HepG2 (cell line): ENCODE measurements at regions not wholly inside any gene's neighbourhood (a gene's known extent, or its start where the extent isn't known, plus 50 kb on each side); places are given as distances from the start of the nearest gene placed in this dataset.

Experiments
- ATAC-seq: fragments of 200-7000 bp; cut with Tn5 transposase; 3 replicates; pipeline ENCODE4 v1.9.1; 2020; ENCODE audit warnings: mild to moderate bottlenecking, moderate library complexity
- BruUV-seq: library from RNA; stranded (reverse); fragments of 400-500 nt; replicated peaks from 2 replicates; lab custom pipeline; 2021; lab: Mats Ljungman, UMichigan
- CTCF ChIA-PET: fragments of 300-600 bp; formaldehyde crosslinking; extraction: SDS; loops from one replicate; lab custom pipeline; 2021; ENCODE audit warnings: low total read pairs, inconsistent platforms, low intra/inter-chr PET ratio; lab: Yijun Ruan, JAX
- POLR2A ChIA-PET: fragments of 350-600 bp; sonication (Branson Sonifier 250); formaldehyde crosslinking; loops from one replicate; lab custom pipeline; 2020; ENCODE audit warnings: antibody characterized with exemption, inconsistent platforms; lab: Yijun Ruan, JAX
- DNase-seq: peaks from one replicate; pipeline ENCODE4 v3.0.0-alpha.2; 2015; ENCODE audit warnings: low spot score
- FAIRE-seq: peaks from 3 replicates; lab custom pipeline; 2011; peaks lifted over from hg19 to GRCh38; lab: Jason Lieb, UNC
- H2AFZ ChIP-seq: one replicate; pipeline ENCODE4 v1.6.1; 2011; ENCODE audit warnings: low read length, inconsistent platforms
- H3K27ac ChIP-seq: fragments of 300-600 bp; 3 replicates; pipeline ENCODE4 v1.8.0; 2011; ENCODE audit warnings: mixed run types, mild to moderate bottlenecking, mixed read lengths, low read length, inconsistent platforms; ENCODE audit not compliant: insufficient read depth; ENCODE audit errors: extremely low read length
- H3K27me3 ChIP-seq, 2 experiments: fragments of 200-600 bp in 1 of 2; 2 replicates in 1 of 2; 3 replicates in 1 of 2; pipeline versions ENCODE4 v1.6.0 to v1.8.0; 2011; ENCODE audit warnings: low read length in 2 of 2, mild to moderate bottlenecking in 2 of 2, moderate library complexity in 2 of 2, inconsistent platforms in 1 of 2; ENCODE audit not compliant: insufficient read depth in 2 of 2, control insufficient read depth in 1 of 2
- H3K36me3 ChIP-seq, 2 experiments: fragments of 200-600 bp in 1 of 2; replicated peaks in 1 of 2; 2 replicates in 1 of 2; 3 replicates in 1 of 2; pipeline versions ENCODE4 v1.5.1 to v1.8.0; 2011; ENCODE audit warnings: low read length in 2 of 2, inconsistent platforms in 1 of 2; ENCODE audit not compliant: insufficient read depth in 2 of 2, control insufficient read depth in 1 of 2
- H3K4me1 ChIP-seq: 2 replicates; pipeline ENCODE4 v1.5.1; 2012; ENCODE audit warnings: low read length, inconsistent platforms; ENCODE audit not compliant: insufficient read depth
- H3K4me2 ChIP-seq: 2 replicates; pipeline ENCODE4 v1.6.0; 2011; ENCODE audit warnings: low read depth, low read length, inconsistent platforms
- H3K4me3 ChIP-seq, 3 experiments: fragments of 200-600 bp in 1 of 3; sonication (generic), shearing (Covaris generic) in 1 of 3; replicated peaks in 1 of 3; 2 replicates each; pipeline ENCODE4 v1.5.1; 2011 to 2016; ENCODE audit warnings: low read length in 3 of 3, inconsistent platforms in 2 of 3, low read depth in 2 of 3, mild to moderate bottlenecking in 2 of 3, control low read depth in 1 of 3, mixed read lengths in 1 of 3; ENCODE audit not compliant: insufficient read depth in 1 of 3
- H3K79me2 ChIP-seq: one replicate; pipeline ENCODE4 v1.6.1; 2011; ENCODE audit warnings: low read length, inconsistent platforms; ENCODE audit not compliant: insufficient read depth
- H3K9ac ChIP-seq: 2 replicates; pipeline ENCODE4 v1.6.0; 2011; ENCODE audit warnings: mild to moderate bottlenecking, low read depth, low read length, inconsistent platforms; ENCODE audit not compliant: insufficient read depth
- H3K9me3 ChIP-seq: 2 replicates; pipeline ENCODE4 v1.5.1; 2012; ENCODE audit warnings: mild to moderate bottlenecking, low read length
- H4K20me1 ChIP-seq: 2 replicates; pipeline ENCODE4 v1.6.0; 2011; ENCODE audit warnings: inconsistent platforms, mild to moderate bottlenecking, low read length, moderate library complexity; ENCODE audit not compliant: insufficient read depth
- EED ChIP-seq: sonication (generic); formaldehyde crosslinking; IDR thresholded peaks from 2 replicates; pipeline ENCODE4 v1.5.0; 2020; ENCODE audit warnings: mild to moderate bottlenecking, missing genetic modification reagents
- FOXA3 ChIP-seq: IDR thresholded peaks from 2 replicates; pipeline ENCODE4 v1.6.1; 2016; ENCODE audit warnings: missing genetic modification reagents, missing compliant biosample characterization
- GRHL1 ChIP-seq: sonication (generic); formaldehyde crosslinking; conservative IDR thresholded peaks from 2 replicates; pipeline ENCODE4 v1.8.0; 2022; ENCODE audit warnings: missing genetic modification reagents
- HNF4G ChIP-seq, 2 experiments: sonication (generic) in 1 of 2; formaldehyde crosslinking in 1 of 2; IDR thresholded peaks; 2 replicates each; pipeline versions ENCODE4 v1.4.0 to v1.6.1; 2011 to 2020; ENCODE audit warnings: borderline replicate concordance in 2 of 2, low read depth in 2 of 2, mild to moderate bottlenecking in 2 of 2, low read length in 1 of 2, missing genetic modification reagents in 1 of 2, moderate library complexity in 1 of 2
- IRF2 ChIP-seq: IDR thresholded peaks from 2 replicates; pipeline ENCODE4 v1.6.1; 2018; ENCODE audit warnings: missing genetic modification reagents, missing compliant biosample characterization
- NFE2L2 ChIP-seq: fragments of 150-350 bp; IDR thresholded peaks from 2 replicates; pipeline ENCODE4 v1.6.1; 2014; ENCODE audit warnings: low read length
- NR2F2 ChIP-seq: IDR thresholded peaks from 2 replicates; pipeline ENCODE4 v1.6.1; 2012; ENCODE audit warnings: low read depth, inconsistent platforms, borderline replicate concordance
- SP5 ChIP-seq: IDR thresholded peaks from 2 replicates; pipeline ENCODE4 v1.6.1; 2016; ENCODE audit warnings: low read depth, borderline replicate concordance
- ZNF501 ChIP-seq: sonication (generic); formaldehyde crosslinking; IDR thresholded peaks from 2 replicates; pipeline ENCODE4 v1.5.1; 2020; ENCODE audit warnings: mild to moderate bottlenecking, moderate library complexity, missing genetic modification reagents
- ZNF772 ChIP-seq: sonication (generic); formaldehyde crosslinking; IDR thresholded peaks from 2 replicates; pipeline ENCODE4 v1.5.0; 2020; ENCODE audit warnings: mild to moderate bottlenecking, missing genetic modification reagents
- ZSCAN12 ChIP-seq: sonication (generic); formaldehyde crosslinking; IDR thresholded peaks from 2 replicates; pipeline ENCODE4 v1.9.0; 2021; ENCODE audit warnings: mild to moderate bottlenecking, missing genetic modification reagents
- WGBS: methylation state at CpG from one replicate; pipeline ENCODE4 v1.1.6; 2017; ENCODE audit warnings: low lambda C conversion rate; 5-methylcytosine and 5-hydroxymethylcytosine counted together
- in situ Hi-C: cut with HindIII; loops from 2 replicates; pipeline ENCODE4 v1.10.0; 2017; ENCODE audit warnings: low pct_unique_long_range_greater_than_20kb; ENCODE audit not compliant: extremely low pct_ligation_motif_present
- intact Hi-C: fragments of 100-400 bp; cut with micrococcal nuclease; formaldehyde crosslinking; loops from one replicate; pipeline ENCODE4 v1.10.0; 2022; ENCODE audit not compliant: unreplicated experiment
- TF ChIP-seq, protein P1 (sequence below): IDR thresholded peaks from 2 replicates; pipeline ENCODE4 v1.4.0; 2020; ENCODE audit warnings: mild to moderate bottlenecking, missing genetic modification reagents

- no peak overlapping the region for H3K27ac ChIP-seq
Observed at GRCh38 chr2:16115291-16115690, 174.9 kb downstream of the MYCN start.

GRCh38 chr2:16114836-16115235 is 174.5 kb downstream of the MYCN start:
- intact Hi-C loops (no loop called here), in situ Hi-C loops (no loop called here)
- 3% methylated on average over 8 of the region's 8 CpGs for WGBS
- H3K27me3 ChIP-seq: peaks cover 0 to 4% of the 10 kb centered on the region in 2 experiments; a peak in 1 of 5 replicates
- POLR2A ChIA-PET: interaction anchor here (1.0 to 1.4 kb wide), 4 partner anchors 9 to 46 kb away, joined by 3 to 8 read pairs (median 5); no protein-coding TSS in a partner anchor
- H3K9me3 ChIP-seq: no peaks in the 10 kb centered on the region
- no peak overlapping the region for H3K27ac ChIP-seq
- peak; percentile 77 for FAIRE-seq
- no peak overlapping the region for H3K9ac ChIP-seq
- peak overlapping the region; percentile 61 for H3K4me2 ChIP-seq
- H3K4me3 ChIP-seq: peak overlapping the region in 2 of 3 experiments; percentile 4 to 9; a peak in 1 of 6 replicates
- ATAC-seq: peak; percentile 86
- H2AFZ ChIP-seq: no peak overlapping the region
- CTCF ChIA-PET: no interaction called here
- no peaks in the 10 kb centered on the region for H4K20me1 ChIP-seq
- no peaks in the 10 kb centered on the region for H3K79me2 ChIP-seq
- BruUV-seq: no TSS peak
- H3K4me1 ChIP-seq: peaks cover 24% of the 10 kb centered on the region
- DNase-seq: peak; percentile 27
- no peaks in the 10 kb centered on the region for H3K36me3 ChIP-seq
- 0 out of 2 replicates have a peak, but pooled peaks have one; percentile 4 for TF ChIP-seq ZNF772 (CRISPR knock-in tag)
- peak; percentile 79; the same call in 1 of the 2 replicates for TF ChIP-seq HNF4G (IDR thresholded peaks at IDR 0.05; ENCODE audit: borderline replicate concordance, low read depth, low read length)
- TF ChIP-seq HNF4G (CRISPR knock-in tag; IDR thresholded peaks at IDR 0.05; ENCODE audit: borderline replicate concordance, low read depth): no peak
- TF ChIP-seq SP5: peak; percentile 78
- peak; percentile 32; the same call in 1 of the 2 replicates for TF ChIP-seq NR2F2
- no peak for TF ChIP-seq ZSCAN12 (CRISPR knock-in tag)
- TF ChIP-seq, protein P1, sequence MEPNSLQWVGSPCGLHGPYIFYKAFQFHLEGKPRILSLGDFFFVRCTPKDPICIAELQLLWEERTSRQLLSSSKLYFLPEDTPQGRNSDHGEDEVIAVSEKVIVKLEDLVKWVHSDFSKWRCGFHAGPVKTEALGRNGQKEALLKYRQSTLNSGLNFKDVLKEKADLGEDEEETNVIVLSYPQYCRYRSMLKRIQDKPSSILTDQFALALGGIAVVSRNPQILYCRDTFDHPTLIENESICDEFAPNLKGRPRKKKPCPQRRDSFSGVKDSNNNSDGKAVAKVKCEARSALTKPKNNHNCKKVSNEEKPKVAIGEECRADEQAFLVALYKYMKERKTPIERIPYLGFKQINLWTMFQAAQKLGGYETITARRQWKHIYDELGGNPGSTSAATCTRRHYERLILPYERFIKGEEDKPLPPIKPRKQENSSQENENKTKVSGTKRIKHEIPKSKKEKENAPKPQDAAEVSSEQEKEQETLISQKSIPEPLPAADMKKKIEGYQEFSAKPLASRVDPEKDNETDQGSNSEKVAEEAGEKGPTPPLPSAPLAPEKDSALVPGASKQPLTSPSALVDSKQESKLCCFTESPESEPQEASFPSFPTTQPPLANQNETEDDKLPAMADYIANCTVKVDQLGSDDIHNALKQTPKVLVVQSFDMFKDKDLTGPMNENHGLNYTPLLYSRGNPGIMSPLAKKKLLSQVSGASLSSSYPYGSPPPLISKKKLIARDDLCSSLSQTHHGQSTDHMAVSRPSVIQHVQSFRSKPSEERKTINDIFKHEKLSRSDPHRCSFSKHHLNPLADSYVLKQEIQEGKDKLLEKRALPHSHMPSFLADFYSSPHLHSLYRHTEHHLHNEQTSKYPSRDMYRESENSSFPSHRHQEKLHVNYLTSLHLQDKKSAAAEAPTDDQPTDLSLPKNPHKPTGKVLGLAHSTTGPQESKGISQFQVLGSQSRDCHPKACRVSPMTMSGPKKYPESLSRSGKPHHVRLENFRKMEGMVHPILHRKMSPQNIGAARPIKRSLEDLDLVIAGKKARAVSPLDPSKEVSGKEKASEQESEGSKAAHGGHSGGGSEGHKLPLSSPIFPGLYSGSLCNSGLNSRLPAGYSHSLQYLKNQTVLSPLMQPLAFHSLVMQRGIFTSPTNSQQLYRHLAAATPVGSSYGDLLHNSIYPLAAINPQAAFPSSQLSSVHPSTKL (CRISPR knock-in tag): peak; percentile 32; the same call in 1 of the 2 replicates
- TF ChIP-seq FOXA3 (CRISPR knock-in tag): 0 out of 2 replicates have a peak, but pooled peaks have one; percentile 7

More at GRCh38 chr2:16115291-16115690, 174.9 kb downstream of the MYCN start:
- WGBS: 46% methylated on average over 4 of the region's 4 CpGs
- Histone ChIP-seq H3K79me2 (no peaks in the 10 kb centered on the region), H4K20me1 (no peaks in the 10 kb centered on the region), H3K9ac (no peak overlapping the region), H3K4me2 (peak overlapping the region; percentile 61), H3K9me3 (no peaks in the 10 kb centered on the region), H3K4me3 (peak overlapping the region in 1 of 3 experiments; percentile 9; a peak in 1 of 6 replicates), H2AFZ (no peak overlapping the region), H3K27me3 (peaks cover 0 to 4% of the 10 kb centered on the region in 2 experiments; a peak in 1 of 5 replicates), H3K4me1 (peaks cover 24% of the 10 kb centered on the region), H3K36me3 (no peaks in the 10 kb centered on the region)
- FAIRE-seq (no peak), ATAC-seq (no peak), DNase-seq (no peak)
- CTCF ChIA-PET: no interaction called here
- POLR2A ChIA-PET: interaction anchor here (1.0 to 1.4 kb wide), 4 partner anchors 9 to 46 kb away, joined by 3 to 8 read pairs (median 5); no protein-coding TSS in a partner anchor
- in situ Hi-C loops: no loop called here
- no peak for TF ChIP-seq IRF2 (CRISPR knock-in tag)
- TF ChIP-seq ZNF772 (CRISPR knock-in tag): 0 out of 2 replicates have a peak, but pooled peaks have one; percentile 11
- TF ChIP-seq ZNF501: no peak
- no peak for TF ChIP-seq NFE2L2
- no peak for TF ChIP-seq GRHL1 (CRISPR knock-in tag)
- no peak for TF ChIP-seq EED
- intact Hi-C loops: no loop called here
- no TSS peak for BruUV-seq
